KG1 (cell line): ENCODE measurements at regions not wholly inside any gene's neighbourhood (a gene's known extent, or its start where the extent isn't known, plus 50 kb on each side); places are given as distances from the start of the nearest gene placed in this dataset.
"Not testable (repeated sequence)": the region's sequence is repeated elsewhere in the genome, so short reads cannot be mapped to it uniquely, and the experiment has no call there.

Source experiments
- DNase-seq: peaks from one replicate; lab custom pipeline; 2025; lab: John Stamatoyannopoulos, UW

DNA sequence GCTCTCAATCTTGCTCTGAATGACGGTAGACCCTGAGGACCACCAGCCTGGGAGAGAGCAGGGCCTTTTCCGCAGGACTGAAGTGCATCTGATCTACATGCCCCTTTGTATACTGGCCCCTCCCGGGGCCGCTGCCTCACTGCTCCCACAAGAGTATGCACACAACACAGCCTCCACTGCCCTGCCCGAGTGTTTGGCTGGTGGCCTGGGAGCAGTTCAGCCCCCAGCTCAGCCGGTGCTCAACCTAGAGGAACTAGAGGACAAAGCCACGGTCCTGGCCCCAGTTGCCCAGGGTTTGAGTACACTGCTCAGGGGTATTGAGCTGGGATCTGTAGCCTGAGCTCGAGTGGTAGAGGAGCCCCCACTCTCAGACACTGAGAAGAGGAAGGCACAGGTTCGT lies 118.9 kb upstream of the CAB39 start:
- no peak for DNase-seq

- DNase-seq: no peak
These were observed 118.3 kb upstream of the CAB39 start for GRCh38 chr2:230594286-230594840.

- DNase-seq: no peak
These were observed 112.8 kb upstream of the CAB39 start for GRCh38 chr2:230599853-230600252.

GRCh38 chr2:230600285-230600684 lies 112.4 kb upstream of the CAB39 start:
- DNase-seq: no peak

DNA sequence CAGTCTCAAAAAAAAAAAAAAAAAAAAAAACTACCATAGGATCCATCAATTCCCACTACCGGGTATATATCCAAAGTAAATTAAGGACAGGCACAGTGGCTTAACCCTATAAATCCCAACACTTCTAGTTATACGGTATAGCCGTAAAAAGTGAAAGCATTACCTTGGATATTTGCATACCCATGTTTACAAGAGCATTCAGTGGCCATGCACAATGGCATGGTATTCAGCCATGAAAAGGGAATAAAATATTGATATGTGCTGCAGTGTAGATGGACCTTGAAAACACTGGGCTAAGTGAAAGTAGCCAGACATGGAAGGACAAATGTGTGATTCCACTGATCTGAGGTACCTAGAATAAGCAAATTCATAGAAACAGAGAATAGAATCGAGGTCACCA lies 111.8 kb upstream of the CAB39 start:
- no peak for DNase-seq

- no peak for DNase-seq
These were observed 111.1 kb upstream of the CAB39 start for GRCh38 chr2:230601510-230601909.

GRCh38 chr2:230602562-230603230 lies 109.9 kb upstream of the CAB39 start:
- peak; percentile 36 for DNase-seq

DNA sequence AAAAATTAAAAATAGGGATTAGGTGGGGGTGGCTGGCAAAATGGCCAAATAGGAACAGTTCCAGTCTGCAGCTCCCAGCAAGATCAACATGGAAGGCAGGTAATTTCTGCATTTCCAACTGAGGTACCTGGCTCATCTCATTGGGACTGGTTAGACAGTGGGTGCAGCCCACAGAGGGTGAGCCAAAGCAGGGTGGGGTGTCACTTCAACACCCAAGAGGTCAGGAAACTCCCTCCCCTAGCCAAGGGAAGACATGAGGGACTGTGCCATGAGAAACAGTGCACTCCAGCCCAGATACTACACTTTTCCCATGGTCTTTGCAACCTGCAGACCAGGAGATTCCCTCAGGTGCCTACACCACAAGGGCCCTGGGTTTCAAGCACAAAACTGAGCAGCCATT lies 109.3 kb upstream of the CAB39 start:
- not testable (repeated sequence) for DNase-seq

DNA sequence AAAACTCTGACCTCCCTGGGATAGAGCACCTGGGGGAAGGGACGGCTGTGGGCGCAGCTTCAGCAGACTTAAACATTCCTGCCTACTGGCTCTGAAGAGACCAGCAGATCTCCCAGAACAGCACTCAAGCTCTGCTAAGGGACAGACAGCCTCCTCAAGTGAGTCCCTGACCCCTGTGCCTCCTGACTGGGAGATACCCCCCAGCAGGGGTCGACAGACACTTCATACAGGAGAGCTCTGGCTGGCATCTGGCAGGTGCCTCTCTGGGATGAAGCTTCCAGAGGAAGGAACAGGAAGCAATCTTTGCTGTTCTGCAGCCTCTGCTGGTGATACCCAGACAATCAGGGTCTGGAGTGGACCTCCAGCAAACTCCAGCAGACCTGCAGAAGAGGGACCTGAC lies 108.5 kb upstream of the CAB39 start:
- DNase-seq: not testable (repeated sequence)

DNA sequence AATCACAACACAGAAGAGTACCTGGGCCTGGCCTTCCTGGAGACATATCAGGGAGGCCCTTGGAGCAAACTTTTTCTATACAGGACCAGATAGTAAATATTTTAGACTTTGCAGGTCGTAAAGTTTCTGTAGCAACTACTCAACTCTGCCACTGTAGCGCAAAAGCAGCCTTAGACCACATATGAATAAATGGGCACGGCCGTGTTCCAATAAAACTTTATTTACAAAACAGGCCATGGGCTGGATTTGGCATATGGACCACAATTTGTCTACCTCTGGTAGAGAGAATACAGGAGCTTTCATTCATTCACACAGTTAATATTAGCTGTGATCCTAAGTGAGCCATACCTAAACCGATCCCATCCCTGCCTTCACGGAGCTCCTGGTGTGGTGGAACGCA lies 98.6 kb upstream of the CAB39 start:
- no peak for DNase-seq

DNA sequence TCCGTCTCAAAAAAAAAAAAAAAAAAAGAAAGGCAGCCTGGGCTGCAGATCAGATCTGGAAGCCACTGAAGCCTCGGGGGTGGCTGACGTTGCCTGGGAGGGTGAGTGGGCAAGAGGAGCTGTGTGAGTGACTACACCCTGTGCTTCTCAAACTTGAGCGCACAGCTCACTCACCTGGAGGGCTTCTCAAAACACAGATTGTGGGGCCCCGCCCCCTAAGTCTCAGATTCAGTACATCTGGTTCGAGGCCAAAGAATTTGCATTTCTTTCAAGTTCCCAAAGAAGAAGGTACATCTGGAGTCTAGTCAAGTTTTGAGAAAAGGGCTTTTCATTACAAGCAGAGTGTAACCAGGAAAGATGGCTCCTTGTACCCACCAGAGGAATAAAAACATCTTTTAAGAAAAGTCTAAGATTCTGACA lies 97.7 kb upstream of the CAB39 start:
- no peak for DNase-seq

DNA sequence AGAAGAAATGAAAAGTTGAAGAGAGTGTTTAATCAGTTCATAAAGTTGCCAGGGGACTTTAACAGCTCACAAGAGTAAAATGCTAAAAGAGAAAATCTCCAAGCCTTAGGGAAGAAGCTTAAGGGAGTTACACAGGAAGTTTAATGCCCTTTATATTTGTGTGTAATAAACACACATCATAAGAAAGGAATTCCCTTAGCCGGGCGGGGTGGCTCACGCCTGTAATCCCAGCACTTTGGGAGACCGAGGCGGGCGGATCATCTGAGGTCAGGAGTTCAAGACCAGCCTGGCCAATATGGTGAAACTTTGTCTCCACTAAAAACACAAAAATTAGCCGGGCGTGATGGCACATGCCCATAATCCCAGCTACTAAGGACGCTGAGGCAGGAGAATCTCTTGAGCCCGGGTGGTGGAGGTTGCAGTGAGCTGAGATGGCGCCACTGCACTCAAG lies 95.4 kb upstream of the CAB39 start:
- DNase-seq: not testable (repeated sequence)

- DNase-seq: no peak
These were observed 93.2 kb upstream of the CAB39 start for GRCh38 chr2:230619491-230619890.

DNA sequence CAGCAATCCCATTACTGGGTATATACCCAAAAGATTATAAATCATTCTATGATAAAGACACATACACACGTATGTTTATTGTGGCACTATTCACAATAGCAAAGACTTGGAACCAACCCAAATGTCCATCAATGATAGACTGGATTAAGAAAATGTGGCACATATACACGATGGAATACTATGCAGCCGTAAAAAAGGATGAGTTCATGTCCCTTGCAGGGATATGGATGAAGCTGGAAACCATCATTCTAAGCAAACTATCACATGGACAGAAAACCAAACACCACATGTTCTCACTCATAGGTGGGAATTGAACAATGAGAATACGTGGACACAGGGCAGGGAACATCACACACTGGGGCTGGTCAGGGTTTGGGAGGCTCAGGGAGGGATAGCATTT lies 87.4 kb upstream of the CAB39 start:
- DNase-seq: not testable (repeated sequence)

DNA sequence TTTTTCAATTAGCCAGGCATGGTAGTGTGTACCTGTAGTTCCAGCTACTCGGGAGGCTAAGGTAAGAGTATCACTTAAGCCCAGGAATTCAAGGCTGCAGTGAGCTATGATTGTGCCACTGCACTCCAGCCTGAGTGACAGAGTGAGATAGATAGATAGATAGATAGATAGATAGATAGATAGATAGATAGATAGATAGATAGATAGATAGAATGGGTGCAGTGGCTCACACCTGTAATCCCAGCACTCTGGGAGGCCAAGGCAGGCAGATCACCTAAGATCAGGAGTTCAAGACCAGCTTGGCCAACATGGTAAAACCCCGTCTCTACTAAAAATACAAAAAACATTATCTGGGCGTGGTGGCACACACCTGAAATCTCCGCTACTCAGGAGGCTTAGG lies 85.6 kb upstream of the CAB39 start:
- DNase-seq: not testable (repeated sequence)

DNA sequence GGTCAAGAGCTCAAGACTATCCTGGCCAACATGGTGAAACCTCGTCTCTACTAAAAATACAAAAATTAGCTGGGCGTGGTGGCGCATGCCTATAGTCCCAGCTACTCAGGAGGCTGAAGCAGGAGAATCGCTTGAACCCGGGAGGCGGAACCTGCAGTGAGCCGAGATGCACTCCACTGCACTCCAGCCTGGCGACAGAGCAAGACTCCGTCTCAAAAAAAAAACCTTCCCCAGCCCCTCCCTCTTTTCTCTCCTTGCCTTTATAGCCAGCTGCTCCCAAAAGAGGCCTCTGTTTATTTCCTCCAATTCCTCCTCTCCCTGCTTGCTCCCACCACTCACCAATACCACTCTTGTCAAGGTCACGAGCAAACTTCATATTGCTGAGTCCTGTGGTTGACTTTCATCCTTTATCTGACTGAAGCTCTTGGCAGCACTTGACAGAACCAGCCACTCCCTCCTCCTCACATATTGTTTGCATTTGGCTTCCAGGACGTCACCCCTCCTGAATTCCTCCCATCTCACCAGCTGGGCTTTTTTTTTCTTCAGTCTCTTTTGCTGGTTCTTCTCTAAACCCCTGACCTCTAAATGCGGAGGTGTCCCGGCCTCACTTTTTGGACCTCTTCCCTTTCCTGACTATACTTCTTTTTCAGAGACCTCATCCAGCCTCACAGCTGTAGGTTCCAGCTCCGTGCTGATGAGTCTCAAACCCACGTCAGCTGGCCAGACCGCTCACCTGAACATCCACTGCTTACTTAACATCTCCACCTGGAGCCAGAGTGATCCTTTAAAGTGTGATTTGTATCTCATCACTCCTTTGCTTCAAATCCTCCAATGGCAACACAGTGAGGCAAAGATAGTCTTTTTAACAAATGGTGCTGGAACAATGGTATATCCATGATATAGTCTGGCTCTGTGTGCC lies 84.6 kb upstream of the CAB39 start:
- no peak for DNase-seq

- no peak for DNase-seq
These were observed 81.2 kb upstream of the CAB39 start for GRCh38 chr2:230631470-230631869.

DNA sequence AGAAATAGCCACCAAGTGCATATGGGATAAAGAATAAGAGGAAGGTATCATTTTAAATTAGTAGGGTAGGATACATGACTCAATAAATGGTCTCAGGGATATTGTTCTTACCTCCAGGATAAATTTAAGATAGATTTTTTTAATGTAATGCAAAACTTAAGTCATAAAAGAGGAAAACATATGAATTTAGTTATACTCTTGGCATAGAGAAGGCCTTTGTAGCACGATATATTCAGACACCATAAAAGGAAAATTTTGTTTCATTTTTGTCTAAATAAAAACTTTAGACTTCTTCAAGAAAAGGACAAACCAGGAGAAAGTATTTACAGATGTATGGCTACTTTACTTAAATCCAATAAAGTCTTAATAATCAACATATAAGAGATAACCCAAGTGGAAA lies 78.5 kb upstream of the CAB39 start:
- DNase-seq: no peak

DNA sequence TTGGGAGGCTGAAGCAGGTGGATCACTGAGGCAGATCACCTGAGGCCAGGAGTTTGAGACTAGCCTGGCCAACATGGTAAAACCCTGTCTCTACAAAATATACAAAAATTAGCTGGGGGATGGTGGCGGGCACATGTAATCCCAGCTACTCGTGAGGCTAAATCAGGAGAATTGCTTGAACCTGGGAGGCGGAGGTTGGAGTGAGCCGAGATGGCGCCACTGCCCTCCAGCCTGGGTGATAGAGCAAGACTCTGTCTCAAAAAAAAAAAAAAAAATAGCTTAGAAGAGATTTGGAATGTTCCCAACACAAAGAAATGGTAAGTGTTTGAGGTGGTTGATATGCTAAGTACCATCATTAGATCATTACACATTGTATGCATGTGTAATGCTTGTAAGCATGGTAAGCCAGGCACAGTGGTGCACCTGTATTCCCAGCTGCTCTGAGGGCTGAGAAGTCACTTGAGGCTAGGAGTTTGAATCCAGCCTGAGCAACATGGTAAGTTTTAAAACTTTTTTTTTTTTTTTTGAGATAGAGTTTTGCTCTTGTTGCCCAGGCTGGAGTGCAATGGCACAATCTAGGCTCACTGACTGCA lies 77.8 kb upstream of the CAB39 start:
- DNase-seq: not testable (repeated sequence)

- no peak for DNase-seq
These were observed 75.9 kb upstream of the CAB39 start for GRCh38 chr2:230636684-230637271.

DNA sequence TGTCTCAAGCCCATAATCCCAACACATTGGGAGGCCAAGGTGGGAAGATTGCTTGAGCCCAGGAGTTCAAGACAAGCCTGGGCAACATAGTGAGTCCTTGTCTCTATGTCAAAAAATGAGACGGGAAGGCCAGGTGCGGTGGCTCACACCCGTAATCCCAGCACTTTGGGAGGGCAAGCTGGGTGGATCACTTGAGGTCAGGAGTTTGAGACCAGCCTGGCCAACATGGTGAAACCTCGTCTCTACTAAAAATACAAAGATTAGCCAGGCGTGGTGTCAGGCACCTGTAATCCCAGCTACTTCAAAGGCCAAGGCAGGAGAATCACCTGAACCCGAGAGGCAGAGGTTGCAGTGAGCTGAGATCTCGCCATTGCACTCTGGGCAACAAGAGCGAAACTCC lies 75.2 kb upstream of the CAB39 start:
- not testable (repeated sequence) for DNase-seq

- no peak for DNase-seq
These were observed 72.1 kb upstream of the CAB39 start for GRCh38 chr2:230640540-230641011.
